ENCODE measurements at regions not wholly inside any gene's neighbourhood (a gene's known extent, or its start where the extent isn't known, plus 50 kb on each side); places are given as distances from the start of the nearest gene placed in this dataset.

GRCh38 chr5:63314551-63314950 lies 647.7 kb downstream of the HTR1A start:
- Histone ChIP-seq H3K27ac (ENCODE audit: insufficient read depth, low read length) (no peak overlapping the region), H3K9me3 (ENCODE audit: control insufficient read depth, insufficient read depth, low read length) (peaks cover 4% of the 10 kb centered on the region; the same call in 1 of the 2 replicates), H3K4me3 (ENCODE audit: insufficient read depth, low read depth, low read length) (no peak overlapping the region), H3K36me3 (ENCODE audit: control insufficient read depth, insufficient read depth, low read length) (no peaks in the 10 kb centered on the region), H3K27me3 (ENCODE audit: control insufficient read depth, insufficient read depth, low read length) (no peaks in the 10 kb centered on the region), H3K9ac (ENCODE audit: low read depth, low read length) (no peak overlapping the region), H3K9me1 (ENCODE audit: insufficient read depth, low read length) (no peaks in the 10 kb centered on the region), H3K4me1 (ENCODE audit: control insufficient read depth, insufficient read depth, low read length) (no peaks in the 10 kb centered on the region), H3K23ac (ENCODE audit: low read depth, low read length) (no peak overlapping the region), H2AFZ (replicated peaks; ENCODE audit: low read length, poor library complexity) (no peak overlapping the region), H2BK20ac (ENCODE audit: low read depth, low read length) (no peak overlapping the region), H3K4ac (ENCODE audit: low read depth, low read length) (no peak overlapping the region), H4K91ac (ENCODE audit: insufficient read depth, low read depth, low read length) (no peak overlapping the region), H2BK5ac (ENCODE audit: low read depth, low read length, poor library complexity, severe bottlenecking) (no peak overlapping the region), H4K8ac (ENCODE audit: low read depth in 2 of 2, low read length in 2 of 2) (no peak overlapping the region), H3K56ac (ENCODE audit: extremely low read depth, insufficient read depth, low read length) (no peak overlapping the region), H3K18ac (ENCODE audit: low read depth, low read length) (no peak overlapping the region), H2AK9ac (replicated peaks; ENCODE audit: low read depth, low read length, poor library complexity) (no peak overlapping the region), H3K79me1 (ENCODE audit: low read depth in 1 of 2, low read length in 2 of 2) (no peaks in the 10 kb centered on the region), H2BK120ac (ENCODE audit: low read depth, low read length) (no peak overlapping the region), H3K4me2 (ENCODE audit: low read depth, low read length) (no peak overlapping the region), H4K20me1 (ENCODE audit: insufficient read depth, low read length) (no peaks in the 10 kb centered on the region), H2BK15ac (ENCODE audit: low read depth, low read length) (no peak overlapping the region), H3K14ac (replicated peaks; ENCODE audit: low read depth, low read length) (no peak overlapping the region), H4K5ac (ENCODE audit: low read depth, low read length) (no peak overlapping the region), H2AK5ac (ENCODE audit: low read depth, low read length) (no peak overlapping the region)
- intact Hi-C loops (cut with micrococcal nuclease), result no loop called here
- dilution Hi-C loops (cut with HindIII; ENCODE audit: low sequenced_read_pairs, unreplicated experiment), result no loop called here
- ATAC-seq (ENCODE audit: low read depth) (no peak), DNase-seq (no peak)
- no peak for TF ChIP-seq CTCF (conservative IDR thresholded peaks at IDR 0.05; ENCODE audit: low read depth, low read length)
- no peak for TF ChIP-seq MAFK (IDR thresholded peaks at IDR 0.05; ENCODE audit: low read depth, low read length)
- no peak for TF ChIP-seq SMC3 (IDR thresholded peaks at IDR 0.05; ENCODE audit: low read depth, low read length)
- TF ChIP-seq ELK1 (IDR thresholded peaks at IDR 0.05; ENCODE audit: borderline replicate concordance, low read depth, low read length), result no peak
- TF ChIP-seq RCOR1 (IDR thresholded peaks at IDR 0.05; ENCODE audit: insufficient replicate concordance, low read length), result no peak
- no peak for TF ChIP-seq USF2 (IDR thresholded peaks at IDR 0.05; ENCODE audit: low read depth, low read length)
- no peak for TF ChIP-seq CHD1 (IDR thresholded peaks at IDR 0.05; ENCODE audit: low read depth, low read length)
- TF ChIP-seq CEBPB (IDR thresholded peaks at IDR 0.05; ENCODE audit: low read depth, low read length), result no peak
- TF ChIP-seq FOS (IDR thresholded peaks at IDR 0.05; ENCODE audit: low read depth, low read length), result no peak
- TF ChIP-seq POLR2A (IDR thresholded peaks at IDR 0.05; ENCODE audit: low read depth, low read length), result no peak
- TF ChIP-seq MAZ (IDR thresholded peaks at IDR 0.05; ENCODE audit: borderline replicate concordance, low read depth, low read length), result no peak
- no peak for TF ChIP-seq BHLHE40 (IDR thresholded peaks at IDR 0.05; ENCODE audit: low read depth, low read length)
- no peak for TF ChIP-seq MXI1 (IDR thresholded peaks at IDR 0.05; ENCODE audit: borderline replicate concordance, low read depth, low read length)
- no peak for TF ChIP-seq NFE2L2 (IDR thresholded peaks at IDR 0.05; ENCODE audit: low read depth, low read length)
- TF ChIP-seq RFX5 (IDR thresholded peaks at IDR 0.05; ENCODE audit: low read depth, low read length), result no peak
- no peak for TF ChIP-seq RAD21 (IDR thresholded peaks at IDR 0.05; ENCODE audit: low read length)
- WGBS, 2 experiments (ENCODE audit: extremely low coverage in 2 of 2, insufficient read length in 1 of 2), result no CpG with 5 or more reads among the region's 6 CpGs
- in situ Hi-C loops (cut with MboI; ENCODE audit: low sequenced_read_pairs), result no loop called here
- no TSS peak for BruUV-seq (replicated peaks)
- CTCF ChIA-PET, result no interaction called here
- POLR2A ChIA-PET (ENCODE audit: unreplicated experiment), result no interaction called here

Measured in IMR-90 (cell line).